GM21528 (cell line): ENCODE measurements at regions not wholly inside any gene's neighbourhood (a gene's known extent, or its start where the extent isn't known, plus 50 kb on each side); places are given as distances from the start of the nearest gene placed in this dataset.

Experiments
- ATAC-seq: cut with Tn5 transposase; IDR thresholded peaks from one replicate; pipeline ENCODE4 v1.9.1; 2021; ENCODE audit warnings: mild to moderate bottlenecking, moderate library complexity; ENCODE audit not compliant: unreplicated experiment, low FRiP score

DNA sequence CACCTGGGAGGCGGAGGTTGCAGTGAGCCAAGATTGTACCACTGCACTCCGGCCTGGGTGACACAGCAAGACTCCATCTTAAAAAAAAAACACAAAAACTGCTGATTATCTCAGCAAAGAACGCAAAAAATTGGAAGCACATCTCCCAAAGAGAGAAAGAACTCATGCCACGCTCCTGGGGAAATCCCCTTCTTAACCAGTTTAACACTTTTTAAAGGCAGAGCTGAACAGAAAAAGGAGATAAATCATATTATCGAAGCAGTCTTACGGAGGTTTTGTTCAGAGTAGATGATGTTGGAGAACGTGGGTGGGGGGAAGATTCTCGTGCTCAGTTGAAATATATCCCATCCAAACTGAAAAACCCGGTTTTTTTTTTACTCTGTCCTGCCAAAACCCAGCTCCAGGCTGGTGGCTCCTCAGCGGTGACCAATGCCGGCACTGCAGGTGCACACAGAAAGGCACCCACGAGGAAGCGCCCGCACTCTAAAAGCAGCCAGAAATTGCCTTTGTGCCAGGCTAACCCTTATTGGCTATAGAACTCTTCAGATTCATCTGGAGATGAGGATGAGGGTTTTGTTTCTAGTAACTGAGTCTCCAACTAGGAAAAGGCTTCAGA is 100.2 kb upstream of the PARP11 start:
- ATAC-seq: no peak

DNA sequence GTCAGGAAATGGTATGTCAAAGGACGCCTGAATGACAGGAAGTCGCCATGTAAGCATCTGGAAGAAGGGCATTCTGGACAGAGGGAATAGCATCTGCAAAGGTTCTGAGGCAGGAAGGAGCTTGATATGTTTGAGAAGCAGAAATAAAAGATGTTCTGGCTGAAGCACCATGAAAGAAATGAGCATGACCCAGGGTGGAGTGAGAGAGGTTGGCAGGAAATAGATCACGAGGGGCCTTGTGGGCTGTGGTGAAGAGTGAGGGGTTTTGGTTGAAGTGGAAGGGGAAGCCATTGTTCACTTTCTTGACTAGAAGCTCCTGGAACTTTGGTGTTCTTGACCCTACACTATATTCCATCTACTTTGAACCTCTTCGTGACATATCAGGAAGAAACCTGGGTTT is 99.4 kb upstream of the PARP11 start:
- no peak for ATAC-seq

DNA sequence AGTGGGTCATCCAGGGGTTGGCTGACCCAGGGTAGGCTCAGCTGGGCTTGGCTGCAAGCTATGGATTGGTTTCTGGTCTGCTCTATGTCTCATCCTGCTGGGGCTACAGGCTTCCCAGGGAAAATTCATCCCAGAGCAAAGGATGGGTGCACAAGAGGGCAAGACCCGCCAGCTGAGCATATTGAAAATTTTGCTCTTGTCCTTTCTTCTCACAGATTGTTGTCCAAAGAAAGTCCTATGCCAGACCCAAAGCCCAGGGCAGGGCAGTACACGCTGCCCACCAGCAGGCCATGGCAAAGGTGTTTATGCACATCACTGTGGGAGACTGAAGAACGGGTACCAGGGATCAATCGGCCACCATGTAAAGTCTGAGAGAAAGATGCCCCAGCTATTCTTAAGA is 95.3 kb upstream of the PARP11 start:
- ATAC-seq: no peak

DNA sequence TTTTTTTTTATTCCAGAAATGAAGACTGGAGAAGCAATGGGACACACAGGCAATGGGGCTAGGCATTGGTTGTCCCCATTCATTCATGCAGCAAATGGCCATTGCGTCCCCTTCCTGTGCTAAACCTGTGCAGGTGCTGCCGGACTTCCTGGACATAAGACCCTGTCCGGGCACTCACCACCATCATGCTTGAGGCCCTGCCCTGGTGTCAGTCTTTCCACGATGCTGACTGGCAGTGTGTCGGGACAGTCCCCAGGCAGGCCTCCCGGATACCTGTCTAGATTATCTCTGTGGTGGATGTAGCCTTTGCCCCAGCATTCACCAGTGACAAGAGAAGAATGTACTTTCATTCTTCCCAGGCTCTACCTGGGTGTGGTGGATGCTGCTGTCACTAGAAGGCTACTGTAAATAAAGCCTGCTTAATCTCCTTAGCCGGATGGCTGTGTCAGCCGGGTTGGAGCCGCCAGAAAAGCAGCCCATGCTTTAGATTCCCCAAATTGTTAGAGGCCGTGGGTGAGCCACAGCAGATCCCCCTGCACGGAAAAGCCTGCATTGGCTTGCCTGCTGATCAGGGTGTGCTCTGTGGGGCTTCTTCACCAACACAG is 94.5 kb upstream of the PARP11 start:
- no peak for ATAC-seq

DNA sequence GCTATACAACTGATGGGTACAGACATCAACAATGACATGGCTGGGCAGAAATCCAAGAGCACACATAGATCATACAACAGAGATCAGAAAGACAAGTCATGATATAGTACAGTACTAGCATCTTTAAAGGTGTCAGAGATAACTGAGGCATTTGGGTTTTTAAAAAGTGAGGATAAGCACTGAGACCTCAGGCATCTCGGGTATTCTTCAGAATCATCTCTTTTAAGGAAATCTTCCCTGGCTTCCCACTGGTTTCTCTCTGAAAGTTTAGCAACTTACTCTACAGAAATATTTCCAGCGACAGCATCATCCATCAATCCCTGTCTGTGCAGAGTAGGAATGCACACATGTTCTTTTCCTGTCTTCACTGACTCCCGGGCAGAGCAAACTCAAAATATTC is 93.2 kb upstream of the PARP11 start:
- no peak for ATAC-seq

DNA sequence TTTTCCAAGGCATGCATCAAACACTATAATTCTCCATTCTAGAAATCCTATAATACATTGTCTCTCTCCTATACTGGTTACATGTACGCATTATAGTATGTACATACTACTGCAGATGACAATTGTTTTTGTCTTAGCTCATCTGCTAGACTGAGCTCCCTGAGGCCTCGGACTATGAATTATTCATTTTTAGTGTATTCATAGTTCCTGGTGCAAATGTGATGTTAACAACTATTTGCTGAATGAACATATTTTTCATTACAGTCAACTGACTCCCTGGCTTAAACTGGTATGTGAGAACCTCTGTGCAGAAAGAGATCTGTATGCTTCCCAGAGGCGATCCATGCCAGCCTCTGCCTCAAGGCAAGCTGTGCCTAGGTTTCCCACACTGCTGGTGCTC is 91.8 kb upstream of the PARP11 start:
- ATAC-seq: no peak

DNA sequence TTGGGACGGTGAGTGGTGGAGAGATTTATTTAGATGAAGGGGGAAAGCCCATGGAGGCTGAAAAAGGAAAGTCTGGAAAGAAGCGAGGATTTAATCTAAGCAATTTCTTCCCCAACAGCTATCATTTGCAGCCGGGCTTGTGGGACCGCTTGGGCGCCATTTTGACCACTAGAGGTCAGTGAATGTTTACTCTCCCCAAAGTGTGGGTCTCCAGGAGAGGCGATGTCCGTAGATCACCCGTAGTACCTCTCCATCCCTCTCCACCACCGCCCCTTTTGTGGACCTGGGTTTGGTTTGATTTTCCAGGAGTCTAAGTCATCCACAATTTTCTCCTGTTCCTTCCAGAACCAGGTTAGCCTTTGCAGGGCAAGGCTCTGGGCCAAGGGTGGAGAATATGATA is 91.2 kb upstream of the PARP11 start:
- no peak for ATAC-seq

DNA sequence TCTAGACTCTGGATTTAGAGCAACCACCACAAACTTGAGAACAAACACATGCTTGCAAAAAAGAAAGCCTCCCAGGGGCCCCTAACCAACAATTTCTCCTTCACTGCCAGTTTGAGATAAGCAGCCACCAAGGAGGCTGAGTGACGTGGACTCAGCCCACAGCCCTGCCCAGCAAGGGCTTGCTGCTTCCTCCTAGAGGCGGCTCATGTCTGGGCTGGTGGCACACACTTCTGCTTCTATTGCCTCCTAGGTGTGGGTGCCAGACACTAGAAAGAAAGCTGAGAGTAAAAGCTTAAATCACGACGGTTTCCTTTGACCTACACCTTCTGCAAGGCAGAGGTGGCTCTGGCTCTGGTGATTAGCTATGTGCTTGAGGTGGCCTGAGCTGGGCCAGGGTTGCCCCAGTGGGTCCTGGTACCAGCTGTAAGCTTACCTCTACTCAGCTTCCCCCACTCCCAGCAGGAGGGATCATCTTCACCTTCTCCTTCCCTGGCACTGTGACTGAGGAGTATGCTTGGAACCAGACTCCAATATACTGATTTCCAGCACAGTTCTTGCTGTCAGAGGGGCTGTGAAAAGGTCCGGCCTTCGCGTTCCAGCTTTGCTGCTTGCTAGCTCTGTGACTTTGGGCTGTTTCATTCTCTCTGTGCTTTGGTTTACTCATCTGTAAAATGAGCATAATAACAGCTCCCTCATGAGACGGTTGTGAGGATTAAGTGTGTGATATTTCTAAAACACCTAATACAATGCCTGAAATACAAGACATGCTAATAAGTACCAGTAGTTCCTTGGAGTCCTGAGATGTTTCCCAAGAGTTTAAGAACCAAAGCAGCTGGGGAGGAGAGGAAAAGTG is 89.7 kb upstream of the PARP11 start:
- ATAC-seq: no peak

DNA sequence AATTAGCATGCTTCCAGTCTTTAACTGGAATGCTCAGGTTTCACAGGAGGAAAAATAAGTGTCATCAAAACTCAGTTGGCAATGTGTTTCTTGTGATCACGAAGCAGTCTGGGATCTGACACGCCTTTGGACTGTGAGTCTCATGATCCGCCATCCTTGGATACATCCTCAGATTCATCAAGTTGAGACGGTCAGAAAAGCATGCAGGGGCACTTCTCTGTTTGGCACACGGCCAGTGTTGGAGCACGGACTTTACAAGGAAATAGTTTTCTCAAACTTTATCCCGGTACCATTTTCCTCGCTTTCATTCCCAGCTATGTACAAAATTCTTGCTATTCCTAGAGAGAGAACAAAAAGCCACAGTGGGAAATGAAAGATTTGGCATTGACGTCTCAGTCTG is 88.4 kb upstream of the PARP11 start:
- ATAC-seq: no peak

DNA sequence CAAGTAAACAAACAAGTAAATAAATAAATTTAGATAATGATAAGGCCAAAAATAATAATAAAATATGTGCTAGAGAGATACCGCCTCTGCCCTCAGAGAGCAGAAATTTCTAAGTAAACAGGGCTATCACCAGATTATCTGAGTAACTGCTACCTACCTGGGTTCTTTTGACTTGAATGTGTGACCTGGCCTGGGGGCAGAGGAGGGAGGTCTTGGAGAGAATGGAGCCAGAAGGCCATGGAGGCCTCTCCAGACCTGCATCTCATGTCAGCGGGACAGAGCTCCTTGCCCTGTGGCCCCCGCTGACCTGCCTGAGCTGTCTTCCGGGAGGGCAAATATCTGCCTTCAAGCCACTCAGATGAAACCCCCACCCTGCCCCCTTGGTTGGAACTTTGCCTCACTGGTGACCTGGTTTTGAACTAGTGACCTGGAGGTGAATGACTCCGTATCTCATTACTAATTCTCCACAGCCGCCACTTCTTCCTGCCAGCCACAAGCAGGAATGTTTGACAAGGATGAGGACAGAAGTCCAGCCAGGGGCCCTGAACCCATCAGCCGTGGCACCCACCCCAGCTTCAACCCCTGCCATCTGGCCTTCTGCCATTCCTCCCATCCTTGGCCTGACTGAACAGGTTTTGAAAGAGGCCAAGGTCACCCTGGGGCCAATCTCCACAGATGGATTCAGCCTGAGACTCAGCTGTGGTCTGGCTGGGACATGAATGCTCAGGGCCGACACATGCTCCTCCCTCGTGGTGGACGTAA is 86.8 kb upstream of the PARP11 start:
- no peak for ATAC-seq

DNA sequence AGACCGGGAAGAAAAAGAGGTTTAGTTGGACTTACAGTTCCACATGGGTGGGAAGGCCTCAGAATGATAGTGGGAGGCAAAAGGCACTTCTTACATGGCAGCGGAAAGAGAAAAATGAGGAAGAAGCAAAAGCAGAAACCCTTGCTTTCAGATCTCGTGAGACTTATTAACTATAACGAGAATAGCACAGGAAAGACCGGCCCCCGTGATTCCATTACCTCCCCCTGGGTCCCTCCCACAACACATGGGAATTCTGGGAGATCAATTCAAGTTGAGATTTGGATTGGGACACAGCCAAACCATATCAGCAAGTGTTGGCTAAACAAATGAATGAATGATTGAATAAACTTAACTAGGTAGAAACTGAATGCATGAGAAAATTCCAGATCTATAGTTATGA is 85.3 kb upstream of the PARP11 start:
- no peak for ATAC-seq

DNA sequence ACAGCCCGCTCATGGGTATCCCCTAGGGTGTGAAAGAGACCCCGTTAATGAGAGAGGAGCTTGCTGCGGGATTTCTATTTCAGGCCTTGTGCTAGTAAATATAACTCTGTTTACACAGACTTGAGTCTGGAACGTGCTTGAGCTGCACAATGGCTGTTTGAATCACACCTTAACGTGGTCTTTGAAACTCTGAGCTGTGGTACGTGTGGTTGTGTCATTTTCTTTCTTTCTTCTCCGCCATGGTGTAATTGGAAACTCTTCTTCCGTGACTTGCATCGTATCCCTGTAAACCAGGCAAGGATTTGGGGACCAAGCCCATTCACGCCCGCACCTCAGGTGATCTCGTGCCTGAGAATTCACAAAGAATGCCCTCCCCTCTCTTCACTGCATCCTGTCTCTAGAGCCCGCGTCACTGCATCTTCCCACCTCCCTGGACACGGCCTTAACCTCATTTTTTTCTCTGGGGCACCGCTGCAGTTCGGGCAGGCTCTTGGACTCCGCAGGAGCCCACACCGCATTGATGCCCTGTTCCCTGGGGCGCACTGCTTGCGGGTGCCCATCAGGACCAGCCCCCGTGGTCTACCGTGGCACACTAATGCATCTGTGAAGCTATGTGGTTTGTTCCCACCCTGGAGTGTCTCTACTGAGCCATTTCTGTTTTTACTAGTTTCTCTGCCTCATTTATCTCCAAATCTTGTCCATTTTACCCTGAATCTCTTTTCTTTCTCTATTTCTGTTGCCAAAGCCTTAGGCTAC is 78.4 kb upstream of the PARP11 start:
- no peak for ATAC-seq

DNA sequence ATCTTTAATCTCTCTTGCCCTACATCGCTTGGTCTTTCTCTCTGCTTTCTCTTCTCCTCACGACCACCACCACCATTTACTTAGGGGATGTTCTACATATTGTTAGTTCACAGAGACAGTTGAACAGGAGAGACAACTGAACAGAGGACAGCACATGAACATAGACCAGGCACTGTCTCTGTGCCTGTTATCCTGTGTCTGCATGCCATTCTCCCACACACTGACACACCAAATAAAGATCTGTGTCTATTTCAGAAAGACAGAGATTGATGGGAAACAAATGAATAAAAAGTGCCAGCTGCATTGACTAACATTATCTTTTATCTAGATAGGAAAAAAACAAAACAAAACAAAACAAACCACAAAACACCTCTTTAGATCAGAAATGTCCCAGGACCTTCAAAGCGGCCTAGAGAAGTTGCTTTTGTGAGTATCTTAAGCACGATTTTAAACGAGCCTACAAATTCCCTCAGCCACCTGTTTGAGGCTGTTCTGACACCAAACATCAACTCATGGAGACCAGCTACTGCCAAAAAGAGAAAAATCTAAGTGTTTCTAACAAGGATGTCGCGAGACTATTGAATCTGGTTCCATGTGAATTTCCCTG is 77.6 kb upstream of the PARP11 start:
- no peak for ATAC-seq

DNA sequence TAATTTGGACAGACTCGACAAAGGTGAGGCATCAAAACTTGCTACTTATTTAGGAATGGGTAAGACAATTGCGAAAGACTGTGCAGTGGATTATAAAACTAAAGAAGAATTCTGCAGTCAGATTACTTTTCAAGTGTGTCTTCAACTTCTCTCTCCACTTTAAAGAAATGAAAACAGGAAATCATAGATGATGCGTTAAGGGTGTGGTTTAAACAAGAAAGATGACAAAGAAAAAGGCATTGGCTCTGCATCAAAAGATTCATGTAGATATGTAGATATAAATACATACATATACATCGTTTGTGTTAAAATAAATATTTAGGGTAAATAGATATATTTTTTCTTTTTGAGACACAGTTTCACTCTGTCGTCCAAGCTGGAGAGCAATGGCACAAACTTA is 74.6 kb upstream of the PARP11 start:
- ATAC-seq: no peak

DNA sequence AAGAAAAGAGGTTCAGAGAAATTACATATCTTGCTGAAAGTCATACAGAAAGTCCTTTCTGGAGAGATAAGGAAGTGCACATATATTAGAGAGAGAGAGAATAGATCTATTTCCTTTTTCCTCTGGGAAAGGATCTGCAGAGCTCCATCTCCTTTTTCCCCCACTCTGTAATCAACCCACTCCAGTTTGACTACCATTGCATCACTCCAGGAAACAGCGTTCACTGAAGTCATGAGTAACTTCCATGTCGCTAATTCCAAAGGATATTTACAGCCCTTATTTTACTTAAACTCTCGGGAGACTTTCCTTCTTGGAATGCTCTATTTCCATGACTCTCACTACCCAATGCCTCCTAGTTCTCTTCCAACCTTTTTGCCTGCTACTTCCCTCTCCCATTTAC is 72.5 kb upstream of the PARP11 start:
- no peak for ATAC-seq

DNA sequence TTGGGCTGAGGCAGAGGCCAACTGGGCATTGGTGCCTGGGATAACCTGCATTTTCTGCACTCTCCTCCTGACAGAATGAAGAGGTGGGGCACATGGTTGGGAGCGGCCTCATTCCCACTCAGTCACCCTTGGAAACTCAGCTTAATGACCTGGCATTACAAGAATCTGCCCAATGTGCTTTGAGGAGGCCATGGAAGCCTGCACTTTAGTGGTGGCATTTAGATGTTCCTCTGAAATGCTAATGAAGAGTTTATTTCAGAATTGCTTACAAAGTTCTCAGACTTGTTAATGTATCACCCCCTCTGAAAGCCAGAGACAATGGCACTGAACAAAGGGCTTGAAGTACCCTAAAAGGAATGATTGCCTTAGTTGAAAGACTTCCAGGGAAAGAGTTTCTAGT is 71.4 kb upstream of the PARP11 start:
- ATAC-seq: no peak

DNA sequence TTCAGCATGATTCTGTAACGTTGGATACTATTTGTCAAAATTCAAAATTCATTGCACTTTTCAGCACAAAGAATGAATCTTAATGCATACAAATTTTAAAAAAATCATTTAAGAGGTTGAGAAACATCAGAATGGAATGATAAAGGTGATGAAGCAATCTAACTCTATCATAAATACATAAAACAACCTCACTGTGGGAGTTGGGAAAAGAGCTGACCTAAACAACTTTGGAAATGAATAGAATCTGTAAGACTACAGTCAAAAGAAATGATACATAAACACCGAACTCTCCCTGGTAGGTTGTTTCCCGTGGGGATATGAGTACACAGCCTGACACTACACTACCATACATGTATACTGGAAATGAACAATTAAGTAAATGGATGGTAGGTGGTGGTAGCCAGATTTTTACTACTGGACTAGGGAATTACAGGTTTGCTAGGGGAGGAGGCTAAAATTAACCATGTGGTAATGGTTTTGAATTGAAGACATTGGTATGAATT is 64.9 kb upstream of the PARP11 start:
- ATAC-seq: no peak

DNA sequence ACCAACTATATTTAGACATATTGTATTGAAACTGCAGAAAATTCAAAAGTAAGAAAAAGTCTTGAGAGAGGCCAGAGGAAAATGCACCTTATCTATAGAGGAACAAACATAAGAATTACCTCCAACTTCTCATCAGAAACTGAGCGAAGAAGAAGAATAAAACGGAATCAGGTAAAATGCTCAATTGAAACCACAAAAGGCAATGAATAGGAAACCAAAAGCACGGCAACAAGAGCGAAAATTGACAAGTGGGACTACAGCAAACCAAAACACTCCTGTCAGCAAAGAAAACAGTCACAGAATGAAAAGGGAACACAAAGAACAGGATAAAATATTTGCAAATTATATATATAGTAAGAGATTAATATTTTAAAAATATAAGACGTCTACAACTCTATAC is 61.9 kb upstream of the PARP11 start:
- ATAC-seq: no peak

DNA sequence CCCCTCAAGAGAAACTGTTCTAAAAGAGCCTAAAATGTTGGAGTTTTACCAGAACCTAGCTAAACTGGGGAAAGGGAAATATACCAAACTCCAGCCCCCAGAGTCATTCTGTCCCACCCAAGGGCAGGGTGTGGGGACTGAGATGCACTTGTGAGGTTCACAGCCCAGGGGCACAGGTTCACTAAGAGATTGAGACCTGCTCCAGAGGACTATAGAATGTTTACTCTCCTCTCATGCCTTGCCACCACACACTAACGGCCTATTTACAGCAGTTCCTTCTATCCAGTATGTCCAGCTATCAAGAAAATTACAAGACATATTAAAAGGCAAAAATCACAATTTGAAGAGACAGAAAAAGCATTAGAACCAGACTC is 60.6 kb upstream of the PARP11 start:
- ATAC-seq: no peak
